ENCODE measurements at regions not wholly inside any gene's neighbourhood (a gene's known extent, or its start where the extent isn't known, plus 50 kb on each side); places are given as distances from the start of the nearest gene placed in this dataset.
A peak's percentile ranks its signal among the peaks of the same experiment; 100 is the strongest.

DNA sequence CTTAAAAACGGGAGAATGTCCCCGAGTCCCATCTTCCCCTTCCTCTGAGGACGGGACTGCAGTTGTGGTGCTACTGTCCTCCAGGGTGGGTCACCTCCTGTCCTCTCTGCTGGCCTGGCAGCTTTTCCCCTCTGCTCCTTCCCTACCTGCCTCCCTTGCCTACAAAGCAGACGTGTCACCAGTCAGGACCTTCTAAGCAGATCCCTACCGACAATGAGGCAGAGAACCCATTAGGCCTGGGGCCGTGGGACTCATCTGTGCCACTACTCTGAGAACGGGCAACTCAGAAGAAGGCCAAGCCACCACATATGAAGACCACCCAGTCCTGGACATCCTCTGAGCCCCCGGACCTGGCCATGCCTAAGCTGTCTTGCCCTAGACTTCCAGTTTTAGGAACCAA is 103.0 kb upstream of the TEX51 start:
- no peak overlapping the region for H3K4me3 ChIP-seq (replicated peaks in 1 of 3; ENCODE audit: low read depth in 2 of 3, low read length in 3 of 3)
- Mint-ChIP-seq H3K27me3 (ENCODE audit: low read depth in 3 of 3) (peaks cover 0 to 10% (median 3%) of the 10 kb centered on the region in 3 donors), H3K4me1 (peaks cover 55% of the 10 kb centered on the region), H3K27ac (no peak overlapping the region), H3K4me3 (no peak overlapping the region), H3K36me3 (no peaks in the 10 kb centered on the region), H3K9me3 (peaks cover 0 to 5% (median 2%) of the 10 kb centered on the region in 7 donors)
- H3K27ac ChIP-seq (ENCODE audit: low read depth in 1 of 2, low read length in 2 of 2): no peak overlapping the region
- H3K4me2 ChIP-seq (replicated peaks; ENCODE audit: extremely low read depth, low read length, poor library complexity, severe bottlenecking): no peak overlapping the region
- 95% methylated on average over 7 of the region's 8 CpGs for WGBS (ENCODE audit: insufficient coverage)
- H3K4me1 ChIP-seq (ENCODE audit: control insufficient read depth in 1 of 2, insufficient read depth in 2 of 2, low read length in 2 of 2): peaks cover 34 to 40% of the 10 kb centered on the region in 2 donors
- no peak overlapping the region for H2AFZ ChIP-seq (ENCODE audit: insufficient read depth, low read depth, low read length, poor library complexity, severe bottlenecking)
- H3K27me3 ChIP-seq (ENCODE audit: control insufficient read depth in 2 of 2, insufficient read depth in 2 of 2, low read length in 2 of 2): no peaks in the 10 kb centered on the region
- no peak for DNase-seq
- H3K36me3 ChIP-seq (replicated peaks in 1 of 2; ENCODE audit: control insufficient read depth in 1 of 2, insufficient read depth in 2 of 2, low read length in 2 of 2): no peaks in the 10 kb centered on the region
- H3K9me3 ChIP-seq (replicated peaks in 1 of 2; ENCODE audit: control insufficient read depth in 1 of 2, insufficient read depth in 1 of 2, low read length in 2 of 2): no peaks in the 10 kb centered on the region
- TF ChIP-seq, protein P1, sequence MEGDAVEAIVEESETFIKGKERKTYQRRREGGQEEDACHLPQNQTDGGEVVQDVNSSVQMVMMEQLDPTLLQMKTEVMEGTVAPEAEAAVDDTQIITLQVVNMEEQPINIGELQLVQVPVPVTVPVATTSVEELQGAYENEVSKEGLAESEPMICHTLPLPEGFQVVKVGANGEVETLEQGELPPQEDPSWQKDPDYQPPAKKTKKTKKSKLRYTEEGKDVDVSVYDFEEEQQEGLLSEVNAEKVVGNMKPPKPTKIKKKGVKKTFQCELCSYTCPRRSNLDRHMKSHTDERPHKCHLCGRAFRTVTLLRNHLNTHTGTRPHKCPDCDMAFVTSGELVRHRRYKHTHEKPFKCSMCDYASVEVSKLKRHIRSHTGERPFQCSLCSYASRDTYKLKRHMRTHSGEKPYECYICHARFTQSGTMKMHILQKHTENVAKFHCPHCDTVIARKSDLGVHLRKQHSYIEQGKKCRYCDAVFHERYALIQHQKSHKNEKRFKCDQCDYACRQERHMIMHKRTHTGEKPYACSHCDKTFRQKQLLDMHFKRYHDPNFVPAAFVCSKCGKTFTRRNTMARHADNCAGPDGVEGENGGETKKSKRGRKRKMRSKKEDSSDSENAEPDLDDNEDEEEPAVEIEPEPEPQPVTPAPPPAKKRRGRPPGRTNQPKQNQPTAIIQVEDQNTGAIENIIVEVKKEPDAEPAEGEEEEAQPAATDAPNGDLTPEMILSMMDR (IDR thresholded peaks at IDR 0.05): no peak
- H3K9ac ChIP-seq (ENCODE audit: insufficient read depth, low read length, poor library complexity, severe bottlenecking): no peak overlapping the region
- H3K79me2 ChIP-seq (ENCODE audit: insufficient read depth, low read length): peaks cover 21% of the 10 kb centered on the region
- H4K20me1 ChIP-seq (ENCODE audit: insufficient read depth, low read length): no peaks in the 10 kb centered on the region
- intact Hi-C loops (cut with micrococcal nuclease): no loop called here

DNA sequence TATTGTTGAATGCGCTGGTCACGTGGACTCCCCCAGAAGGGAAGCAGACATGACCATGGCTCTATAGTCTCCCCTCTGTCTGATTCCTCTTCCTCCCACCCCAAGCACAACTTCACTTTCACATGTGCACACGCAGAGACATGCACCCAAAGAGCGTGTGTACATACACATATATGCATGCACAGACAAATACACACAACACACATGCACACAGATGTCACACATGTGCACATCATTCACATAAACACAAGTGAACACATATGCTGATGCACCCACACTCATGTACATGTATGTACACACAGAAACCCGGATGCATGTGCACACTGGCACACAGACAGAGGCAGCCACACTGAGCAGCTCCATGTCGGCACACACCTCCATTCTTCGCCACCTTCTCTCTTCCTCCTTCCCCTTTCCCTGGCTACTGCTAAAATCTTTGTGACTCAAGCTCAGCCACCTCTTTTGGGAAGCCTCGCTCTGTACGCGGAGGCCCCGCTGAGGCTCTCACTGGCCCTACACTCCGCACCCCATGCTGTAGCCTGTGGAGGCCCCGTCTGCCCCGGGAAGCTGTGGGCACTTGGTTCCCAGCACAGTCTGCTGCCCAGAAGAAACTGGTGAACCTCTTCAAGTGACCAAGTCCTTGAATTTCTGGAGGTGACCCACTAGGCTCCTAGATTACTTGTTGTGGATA is 101.6 kb upstream of the TEX51 start:
- Mint-ChIP-seq H3K9me3 (peaks cover 0 to 5% (median 2%) of the 10 kb centered on the region in 7 donors), H3K4me1 (peaks cover 65% of the 10 kb centered on the region), H3K27ac (peak overlapping the region in 3 of 7 donors; percentile 31 to 67 (median 39)), H3K27me3 (ENCODE audit: low read depth in 3 of 3) (peaks cover 0 to 7% (median 4%) of the 10 kb centered on the region in 3 donors), H3K36me3 (no peaks in the 10 kb centered on the region), H3K4me3 (no peak overlapping the region)
- Histone ChIP-seq H3K36me3 (replicated peaks in 1 of 2; ENCODE audit: control insufficient read depth in 1 of 2, insufficient read depth in 2 of 2, low read length in 2 of 2) (no peaks in the 10 kb centered on the region), H3K9ac (ENCODE audit: insufficient read depth, low read length, poor library complexity, severe bottlenecking) (peak overlapping the region; percentile 35), H3K27ac (ENCODE audit: low read depth in 1 of 2, low read length in 2 of 2) (peak overlapping the region; percentile 64 to 78), H3K4me3 (replicated peaks in 1 of 3; ENCODE audit: low read depth in 2 of 3, low read length in 3 of 3) (peak overlapping the region in 1 of 3 experiments; percentile 19), H3K79me2 (ENCODE audit: insufficient read depth, low read length) (peaks cover 35% of the 10 kb centered on the region), H3K4me2 (replicated peaks; ENCODE audit: extremely low read depth, low read length, poor library complexity, severe bottlenecking) (peak overlapping the region; percentile 29), H3K4me1 (ENCODE audit: control insufficient read depth in 1 of 2, insufficient read depth in 2 of 2, low read length in 2 of 2) (peaks cover 40 to 50% of the 10 kb centered on the region in 2 donors), H3K27me3 (ENCODE audit: control insufficient read depth in 2 of 2, insufficient read depth in 2 of 2, low read length in 2 of 2) (no peaks in the 10 kb centered on the region), H3K9me3 (replicated peaks in 1 of 2; ENCODE audit: control insufficient read depth in 1 of 2, insufficient read depth in 1 of 2, low read length in 2 of 2) (no peaks in the 10 kb centered on the region), H2AFZ (ENCODE audit: insufficient read depth, low read depth, low read length, poor library complexity, severe bottlenecking) (peak overlapping the region; percentile 46), H4K20me1 (ENCODE audit: insufficient read depth, low read length) (no peaks in the 10 kb centered on the region)
- intact Hi-C loops (cut with micrococcal nuclease): no loop called here
- peak; percentile 33 to 39 (median 39) for DNase-seq
- TF ChIP-seq, protein P1 (IDR thresholded peaks at IDR 0.05): no peak
- 74% methylated on average over 14 of the region's 14 CpGs for WGBS (ENCODE audit: insufficient coverage)
